ENCODE measurements at regions not wholly inside any gene's neighbourhood (a gene's known extent, or its start where the extent isn't known, plus 50 kb on each side); places are given as distances from the start of the nearest gene placed in this dataset.

DNA sequence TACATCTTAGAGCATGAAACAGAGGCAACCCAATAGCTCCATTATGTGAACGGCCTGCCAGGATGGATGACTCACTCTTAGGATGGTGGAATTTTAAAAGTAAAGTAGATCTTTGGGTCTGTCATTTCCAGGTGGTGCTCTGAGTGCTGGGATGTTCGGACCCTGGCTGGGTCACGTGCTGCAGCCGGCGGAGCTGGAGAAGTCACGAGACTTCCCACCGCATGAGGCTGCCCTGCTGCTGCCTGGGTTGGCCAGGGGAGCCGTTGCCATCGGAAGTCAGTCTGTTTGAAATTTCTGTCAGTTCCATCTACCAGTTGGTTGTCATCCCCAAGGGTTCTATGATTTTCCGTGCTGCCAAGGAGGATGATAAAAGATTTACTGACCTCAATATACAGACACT, 93.3 kb upstream of the ALKAL2 start:
- intact Hi-C loops (cut with DNase I; ENCODE audit: low total_unique reads) = no loop called here
- in situ Hi-C loops (cut with MboI; ENCODE audit: low sequenced_read_pairs in 4 of 4) = no loop called here
- Histone ChIP-seq H3K27me3 (no peaks in the 10 kb centered on the region), H3K4me1 (no peaks in the 10 kb centered on the region), H3K27ac (no peak overlapping the region), H3K4me3 (no peak overlapping the region), H3K9me3 (no peaks in the 10 kb centered on the region), H3K36me3 (no peaks in the 10 kb centered on the region)
- ATAC-seq = no peak
- no peak for TF ChIP-seq POLR2A (IDR thresholded peaks at IDR 0.05)
- no peak for TF ChIP-seq CTCF (IDR thresholded peaks at IDR 0.05 in 4 of 5, conservative IDR thresholded peaks at IDR 0.05 in 1 of 5)
- no peak for DNase-seq

DNA sequence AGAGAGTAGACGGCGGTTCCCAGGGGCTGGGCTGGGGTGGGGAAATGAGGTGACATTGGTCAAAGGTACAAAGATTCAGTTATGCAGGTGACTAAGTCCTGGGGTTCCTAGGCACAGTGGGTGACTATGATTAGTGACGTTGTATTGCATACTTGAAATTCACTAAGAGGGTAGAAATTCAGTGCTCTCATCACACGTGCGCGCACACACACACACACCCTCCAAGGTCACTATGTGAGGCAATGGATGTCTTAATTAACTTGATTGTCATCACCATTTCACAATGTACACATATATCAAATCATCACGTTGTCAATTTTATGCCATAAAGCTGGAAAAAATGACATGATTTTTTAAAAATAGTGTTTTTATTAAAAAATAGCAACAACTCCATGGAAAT, 92.9 kb upstream of the ALKAL2 start:
- no peak overlapping the region for H3K27ac ChIP-seq
- in situ Hi-C loops (cut with MboI; ENCODE audit: low sequenced_read_pairs in 4 of 4) = no loop called here
- H3K4me1 ChIP-seq = no peaks in the 10 kb centered on the region
- H3K9me3 ChIP-seq = no peaks in the 10 kb centered on the region
- no peaks in the 10 kb centered on the region for H3K27me3 ChIP-seq
- ATAC-seq (no peak), DNase-seq (no peak)
- H3K36me3 ChIP-seq = no peaks in the 10 kb centered on the region
- TF ChIP-seq CTCF (IDR thresholded peaks at IDR 0.05 in 4 of 5, conservative IDR thresholded peaks at IDR 0.05 in 1 of 5) (no peak), POLR2A (IDR thresholded peaks at IDR 0.05) (no peak)
- H3K4me3 ChIP-seq = no peak overlapping the region
- intact Hi-C loops (cut with DNase I; ENCODE audit: low total_unique reads) = no loop called here

- DNase-seq (no peak), ATAC-seq (no peak)
- no peak overlapping the region for H3K27ac ChIP-seq
- H3K36me3 ChIP-seq = no peaks in the 10 kb centered on the region
- H3K4me1 ChIP-seq = no peaks in the 10 kb centered on the region
- intact Hi-C loops (cut with DNase I; ENCODE audit: low total_unique reads) (no loop called here), in situ Hi-C loops (cut with MboI; ENCODE audit: low sequenced_read_pairs in 4 of 4) (no loop called here)
- no peaks in the 10 kb centered on the region for H3K9me3 ChIP-seq
- H3K4me3 ChIP-seq = no peak overlapping the region
- TF ChIP-seq POLR2A (IDR thresholded peaks at IDR 0.05) (no peak), CTCF (IDR thresholded peaks at IDR 0.05 in 4 of 5, conservative IDR thresholded peaks at IDR 0.05 in 1 of 5) (no peak)
- no peaks in the 10 kb centered on the region for H3K27me3 ChIP-seq
Observed at GRCh38 chr2:380221-380620, 92.3 kb upstream of the ALKAL2 start.

DNA sequence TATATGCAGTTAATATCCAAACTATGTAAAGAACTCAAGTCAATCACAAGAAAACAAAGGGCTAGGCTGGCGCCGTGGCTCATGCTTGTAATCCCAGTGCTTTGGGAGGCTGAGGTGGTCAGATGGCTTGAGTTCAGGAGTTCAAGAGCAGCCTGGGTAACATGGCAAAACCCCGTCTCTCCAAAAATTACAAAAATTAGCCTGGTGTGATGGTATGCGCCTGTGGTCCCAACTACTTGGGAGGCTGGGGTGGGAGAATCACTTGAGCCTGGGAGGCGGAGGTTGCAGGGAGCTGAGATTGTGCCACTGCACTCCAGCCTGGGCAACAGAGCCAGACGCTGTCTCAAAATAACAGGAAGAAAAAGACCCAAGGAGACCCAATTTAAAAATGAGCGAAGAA, 91.9 kb upstream of the ALKAL2 start:
- intact Hi-C loops (cut with DNase I; ENCODE audit: low total_unique reads) (no loop called here), in situ Hi-C loops (cut with MboI; ENCODE audit: low sequenced_read_pairs in 4 of 4) (no loop called here)
- ATAC-seq (no peak), DNase-seq (no peak)
- TF ChIP-seq POLR2A (IDR thresholded peaks at IDR 0.05) (no peak), CTCF (IDR thresholded peaks at IDR 0.05 in 4 of 5, conservative IDR thresholded peaks at IDR 0.05 in 1 of 5) (no peak)
- no peaks in the 10 kb centered on the region for H3K27me3 ChIP-seq
- H3K4me1 ChIP-seq = no peaks in the 10 kb centered on the region
- no peaks in the 10 kb centered on the region for H3K9me3 ChIP-seq
- no peaks in the 10 kb centered on the region for H3K36me3 ChIP-seq
- no peak overlapping the region for H3K27ac ChIP-seq
- no peak overlapping the region for H3K4me3 ChIP-seq

DNA sequence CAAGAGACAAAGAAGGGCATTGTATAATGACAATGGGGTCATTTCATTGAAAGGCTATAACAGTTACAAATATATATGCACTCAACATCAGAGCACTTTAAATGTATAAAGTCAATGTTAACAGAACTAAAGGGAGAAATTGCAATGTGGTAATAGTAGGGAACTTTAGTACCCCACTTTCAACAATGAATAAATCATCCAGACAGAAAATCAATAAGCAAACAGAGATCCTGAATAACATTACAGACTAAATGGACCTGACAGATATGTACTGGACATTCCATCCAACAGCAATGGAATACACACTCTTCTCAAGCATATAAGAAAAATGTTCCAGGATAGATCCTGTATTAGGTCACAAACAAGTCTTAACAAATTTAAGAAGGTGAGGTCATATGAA, 90.5 kb upstream of the ALKAL2 start:
- intact Hi-C loops (cut with DNase I; ENCODE audit: low total_unique reads) (no loop called here), in situ Hi-C loops (cut with MboI; ENCODE audit: low sequenced_read_pairs in 4 of 4) (no loop called here)
- H3K9me3 ChIP-seq = no peaks in the 10 kb centered on the region
- TF ChIP-seq CTCF (IDR thresholded peaks at IDR 0.05 in 4 of 5, conservative IDR thresholded peaks at IDR 0.05 in 1 of 5) (no peak), POLR2A (IDR thresholded peaks at IDR 0.05) (no peak)
- H3K4me1 ChIP-seq = no peaks in the 10 kb centered on the region
- no peak for DNase-seq
- H3K36me3 ChIP-seq = no peaks in the 10 kb centered on the region
- no peak overlapping the region for H3K4me3 ChIP-seq
- no peaks in the 10 kb centered on the region for H3K27me3 ChIP-seq
- H3K27ac ChIP-seq = no peak overlapping the region
- ATAC-seq = no peak

All from gastrocnemius medialis (tissue), 4 donors.